GM18867 (cell line): ENCODE measurements at regions not wholly inside any gene's neighbourhood (a gene's known extent, or its start where the extent isn't known, plus 50 kb on each side); places are given as distances from the start of the nearest gene placed in this dataset.
"Not testable (repeated sequence)": the region's sequence is repeated elsewhere in the genome, so short reads cannot be mapped to it uniquely, and the experiment has no call there.

Source experiments
- ATAC-seq: cut with Tn5 transposase; IDR thresholded peaks from one replicate; pipeline ENCODE4 v1.9.1; 2021; ENCODE audit warnings: mild to moderate bottlenecking, moderate library complexity; ENCODE audit not compliant: unreplicated experiment

GRCh38 chr14:40414386-40414785 lies 982.2 kb upstream of the FBXO33 start:
- no peak for ATAC-seq

- ATAC-seq, result no peak
Measured at GRCh38 chr14:40413136-40413535, 980.9 kb upstream of the FBXO33 start.

DNA sequence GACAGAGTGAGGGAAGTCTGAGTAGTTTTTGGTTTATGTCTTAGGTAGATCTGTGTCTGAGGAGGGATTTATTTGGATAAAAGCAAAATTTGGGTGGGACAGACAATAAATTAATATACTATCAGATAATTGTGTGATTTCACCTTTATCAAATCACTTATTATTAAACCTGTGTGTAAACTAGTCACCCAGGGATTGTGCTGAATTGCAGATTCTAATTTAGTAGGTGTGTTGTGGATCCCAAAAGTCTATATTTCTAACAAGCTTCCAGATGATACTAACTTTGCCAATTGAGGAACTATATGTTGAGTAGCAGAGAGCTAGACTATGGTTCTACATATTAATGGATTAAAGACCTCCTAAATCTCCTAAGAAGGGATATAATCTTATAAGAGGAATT lies 978.5 kb upstream of the FBXO33 start:
- no peak for ATAC-seq

DNA sequence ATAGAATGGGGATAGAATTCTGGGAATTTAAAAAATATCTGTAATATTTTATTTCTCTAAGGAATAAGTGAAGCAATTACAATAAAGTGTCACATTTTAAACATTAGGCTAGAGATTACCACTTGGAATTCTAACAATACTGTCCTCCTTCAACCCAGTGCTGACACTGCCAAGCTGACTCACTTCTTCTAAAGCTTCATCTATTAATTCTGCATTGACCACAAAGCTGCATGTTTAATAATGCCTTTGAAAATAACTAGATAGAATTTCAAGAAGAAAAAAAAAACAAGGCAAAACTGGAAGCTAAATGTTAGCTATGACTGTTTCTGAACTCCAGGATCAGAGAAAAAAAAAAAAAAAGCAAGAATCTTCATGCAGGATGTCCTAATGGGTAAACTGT lies 970.7 kb upstream of the FBXO33 start:
- no peak for ATAC-seq

GRCh38 chr14:40398981-40399380 lies 966.7 kb upstream of the FBXO33 start:
- ATAC-seq, result no peak

GRCh38 chr14:40394634-40395340 lies 962.6 kb upstream of the FBXO33 start:
- ATAC-seq, result no peak

- ATAC-seq, result no peak
Measured at GRCh38 chr14:40393143-40393542, 960.9 kb upstream of the FBXO33 start.

DNA sequence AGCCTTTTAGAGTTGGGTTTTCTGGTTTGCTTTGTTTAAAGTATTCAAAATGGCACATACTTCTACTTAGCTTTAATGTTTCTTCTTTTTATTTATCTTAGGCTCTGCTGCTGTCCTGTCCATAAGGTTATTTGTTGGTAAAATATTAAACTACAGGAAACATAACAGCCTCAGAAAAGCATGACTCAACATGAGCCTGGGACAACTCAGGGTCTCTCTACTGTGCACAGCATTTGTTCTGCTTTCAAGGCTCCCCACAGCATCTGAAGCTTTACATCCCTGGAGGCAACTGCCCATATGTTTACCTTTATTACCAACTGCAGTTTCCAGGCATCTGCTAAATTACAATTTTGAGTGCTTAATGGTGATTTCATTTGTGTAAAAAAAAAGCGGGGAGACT lies 954.2 kb upstream of the FBXO33 start:
- no peak for ATAC-seq

DNA sequence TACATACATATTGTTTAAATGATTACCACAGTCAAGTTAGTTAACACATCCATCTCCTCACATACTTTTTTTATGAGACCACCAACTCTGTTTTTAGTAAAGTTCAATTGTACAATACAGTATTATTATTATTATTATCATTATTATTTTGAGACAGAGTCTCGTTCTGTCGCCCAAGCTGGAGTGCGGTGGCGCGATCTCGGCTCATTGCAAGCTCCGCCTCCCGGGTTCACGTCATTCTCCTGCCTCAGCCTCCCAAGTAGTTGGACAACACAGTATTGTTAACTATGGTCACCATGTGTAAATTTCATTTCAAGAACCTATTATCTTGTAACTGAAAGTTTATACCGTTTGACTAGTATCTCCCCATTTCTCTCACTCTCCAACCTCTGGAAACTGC lies 942.0 kb upstream of the FBXO33 start:
- ATAC-seq, result no peak

- ATAC-seq, result no peak
Measured at GRCh38 chr14:40371011-40371410, 938.8 kb upstream of the FBXO33 start.

GRCh38 chr14:40368314-40368713 lies 936.1 kb upstream of the FBXO33 start:
- no peak for ATAC-seq

- no peak for ATAC-seq
Measured at GRCh38 chr14:40367717-40368116, 935.5 kb upstream of the FBXO33 start.

- ATAC-seq, result no peak
Measured at GRCh38 chr14:40365305-40365704, 933.1 kb upstream of the FBXO33 start.

- no peak for ATAC-seq
Measured at GRCh38 chr14:40362856-40363255, 930.6 kb upstream of the FBXO33 start.

GRCh38 chr14:40354754-40355153 lies 922.5 kb upstream of the FBXO33 start:
- no peak for ATAC-seq

DNA sequence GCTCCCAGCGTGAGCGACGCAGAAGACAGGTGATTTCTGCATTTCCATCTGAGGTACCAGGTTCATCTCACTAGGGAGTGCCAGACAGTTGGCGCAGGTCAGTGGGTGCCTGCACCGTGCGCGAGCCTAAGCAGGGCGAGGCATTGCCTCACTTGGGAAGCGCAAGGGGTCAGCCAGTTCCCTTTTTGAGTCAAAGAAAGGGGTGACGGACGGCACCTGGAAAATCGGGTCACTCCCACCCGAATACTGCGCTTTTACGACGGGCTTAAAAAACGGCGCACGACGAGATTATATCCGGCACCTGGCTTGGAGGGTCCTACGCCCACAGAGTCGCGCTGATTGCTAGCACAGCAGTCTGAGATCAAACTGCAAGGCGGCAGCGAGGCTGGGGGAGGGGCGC lies 915.9 kb upstream of the FBXO33 start:
- not testable (repeated sequence) for ATAC-seq

- no peak for ATAC-seq
Measured at GRCh38 chr14:40347675-40348074, 915.4 kb upstream of the FBXO33 start.

DNA sequence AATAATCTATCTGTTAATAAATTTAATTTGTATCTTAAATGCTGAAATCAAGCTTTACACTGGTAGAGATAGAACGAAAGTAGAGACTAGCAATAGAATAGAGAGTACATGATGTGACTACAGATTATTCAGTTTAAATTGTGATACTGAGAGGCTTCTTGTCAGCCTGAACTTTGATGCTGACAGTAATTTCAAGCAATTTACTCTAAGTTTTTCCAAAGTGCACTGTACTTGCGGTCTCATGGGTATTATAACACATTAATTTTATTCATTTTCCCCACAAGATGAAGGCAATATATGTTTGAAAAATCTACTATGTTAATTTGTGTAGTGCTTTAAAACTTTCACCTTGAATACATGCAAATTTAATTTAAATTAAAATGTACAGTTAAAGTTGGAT lies 914.0 kb upstream of the FBXO33 start:
- ATAC-seq, result no peak

GRCh38 chr14:40345334-40345733 lies 913.1 kb upstream of the FBXO33 start:
- no peak for ATAC-seq

GRCh38 chr14:40340708-40341107 lies 908.5 kb upstream of the FBXO33 start:
- no peak for ATAC-seq

DNA sequence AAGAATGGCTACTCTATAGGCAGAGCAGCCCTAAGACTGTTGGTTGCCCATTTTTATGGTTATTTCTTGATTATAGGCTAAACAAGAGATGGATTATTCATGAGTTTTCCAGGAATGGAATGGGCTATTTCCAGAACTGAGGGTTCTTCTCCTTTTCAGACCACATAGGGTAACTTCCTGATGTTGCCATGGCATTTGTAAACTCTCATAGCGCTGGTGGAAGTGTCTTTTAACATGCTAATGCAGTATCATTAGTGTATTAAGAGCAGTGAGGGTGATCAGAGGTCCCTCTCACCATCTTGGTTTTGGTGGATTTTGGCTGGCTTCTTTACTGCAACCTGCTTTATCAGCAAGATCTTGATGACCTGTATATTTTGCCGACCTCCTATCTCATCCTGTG lies 904.6 kb upstream of the FBXO33 start:
- no peak for ATAC-seq

GRCh38 chr14:40326519-40326918 lies 894.3 kb upstream of the FBXO33 start:
- ATAC-seq, result not testable (repeated sequence)

DNA sequence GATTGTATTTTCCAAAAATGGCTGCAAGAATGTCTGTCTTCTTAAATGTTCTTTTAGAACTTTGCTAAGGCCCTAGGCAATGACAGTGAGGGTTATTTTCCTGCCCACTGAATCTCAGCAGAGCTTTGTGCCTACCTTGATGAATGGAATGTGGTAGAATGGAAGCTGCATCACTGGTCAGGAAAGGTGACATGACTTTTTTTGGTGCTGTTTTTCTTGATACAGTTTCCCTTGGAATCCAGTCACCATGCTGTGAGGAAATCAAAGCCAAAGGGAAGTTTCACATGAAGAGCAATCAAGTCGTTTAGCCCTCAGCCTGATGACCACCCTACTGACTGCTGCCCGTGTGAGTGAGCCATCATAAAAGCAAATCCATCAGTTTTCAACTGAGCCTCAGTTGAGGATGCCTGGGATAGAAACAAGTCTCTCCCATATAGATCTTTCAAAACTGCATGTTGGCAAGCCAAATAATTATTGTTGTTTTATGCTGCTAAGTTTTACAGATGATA lies 886.0 kb upstream of the FBXO33 start:
- no peak for ATAC-seq
